Prostate gland (tissue), 2 donors: ENCODE measurements at regions not wholly inside any gene's neighbourhood (a gene's known extent, or its start where the extent isn't known, plus 50 kb on each side); places are given as distances from the start of the nearest gene placed in this dataset.

Experiments used
- POLR2A ChIP-seq: fragments of 450-650 bp; IDR thresholded peaks from one replicate; pipeline ENCODE4 v1.6.1; 2016; ENCODE audit warnings: antibody characterized with exemption, mild to moderate bottlenecking
- TF ChIP-seq, protein P1 (sequence below), 4 experiments: fragments of 200-600 bp in 2 of 4; fragments of 450-650 bp in 2 of 4; sonication (generic) in 2 of 4; IDR thresholded peaks; 1 replicate in 3 of 4; 2 replicates in 1 of 4; pipeline ENCODE4 v1.5.1; 2016 to 2019; ENCODE audit warnings: antibody characterized with exemption in 4 of 4, mild to moderate bottlenecking in 2 of 4, moderate library complexity in 2 of 4

DNA sequence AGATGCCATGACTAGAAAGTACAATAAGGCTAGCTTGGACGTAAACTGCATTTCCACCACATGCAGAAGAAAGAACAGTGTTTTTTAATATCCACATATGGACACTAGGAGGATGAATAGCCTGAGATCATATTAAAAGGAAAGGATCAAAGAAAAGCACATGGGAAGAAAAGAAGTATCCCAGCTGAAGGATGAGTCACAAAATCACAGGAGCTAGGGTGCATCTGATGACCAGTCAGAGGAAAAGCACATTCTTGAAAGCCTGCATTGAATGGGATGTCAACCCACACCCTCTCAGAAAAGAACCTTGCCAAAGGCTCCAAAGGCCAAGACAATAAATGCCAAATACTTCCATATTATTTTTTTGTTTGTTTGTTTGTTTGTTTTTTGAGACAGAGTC lies 56.8 kb upstream of the PRDX4 start:
- TF ChIP-seq, protein P1, sequence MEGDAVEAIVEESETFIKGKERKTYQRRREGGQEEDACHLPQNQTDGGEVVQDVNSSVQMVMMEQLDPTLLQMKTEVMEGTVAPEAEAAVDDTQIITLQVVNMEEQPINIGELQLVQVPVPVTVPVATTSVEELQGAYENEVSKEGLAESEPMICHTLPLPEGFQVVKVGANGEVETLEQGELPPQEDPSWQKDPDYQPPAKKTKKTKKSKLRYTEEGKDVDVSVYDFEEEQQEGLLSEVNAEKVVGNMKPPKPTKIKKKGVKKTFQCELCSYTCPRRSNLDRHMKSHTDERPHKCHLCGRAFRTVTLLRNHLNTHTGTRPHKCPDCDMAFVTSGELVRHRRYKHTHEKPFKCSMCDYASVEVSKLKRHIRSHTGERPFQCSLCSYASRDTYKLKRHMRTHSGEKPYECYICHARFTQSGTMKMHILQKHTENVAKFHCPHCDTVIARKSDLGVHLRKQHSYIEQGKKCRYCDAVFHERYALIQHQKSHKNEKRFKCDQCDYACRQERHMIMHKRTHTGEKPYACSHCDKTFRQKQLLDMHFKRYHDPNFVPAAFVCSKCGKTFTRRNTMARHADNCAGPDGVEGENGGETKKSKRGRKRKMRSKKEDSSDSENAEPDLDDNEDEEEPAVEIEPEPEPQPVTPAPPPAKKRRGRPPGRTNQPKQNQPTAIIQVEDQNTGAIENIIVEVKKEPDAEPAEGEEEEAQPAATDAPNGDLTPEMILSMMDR (IDR thresholded peaks at IDR 0.05): no peak
- TF ChIP-seq POLR2A: no peak
